ENCODE measurements at regions not wholly inside any gene's neighbourhood (a gene's known extent, or its start where the extent isn't known, plus 50 kb on each side); places are given as distances from the start of the nearest gene placed in this dataset.

- no peaks in the 10 kb centered on the region for H3K36me3 ChIP-seq (ENCODE audit: control insufficient read depth, insufficient read depth, low read length)
- no peak for ATAC-seq
- H3K4me2 ChIP-seq (ENCODE audit: insufficient read depth, low read length) = no peak overlapping the region
- in situ Hi-C loops (cut with MboI) (no loop called here), intact Hi-C loops (cut with micrococcal nuclease) (no loop called here)
- ChIA-PET POLR2A (no interaction called here), CTCF (ENCODE audit: low intra/inter-chr PET ratio) (no interaction called here)
- 0% methylated on average over 4 of the region's 4 CpGs for WGBS (ENCODE audit: insufficient coverage, low coverage, missing lambda C conversion rate)
- no peaks in the 10 kb centered on the region for H3K79me2 ChIP-seq (ENCODE audit: control insufficient read depth, insufficient read depth, low read length)
- no peak for FAIRE-seq
- H2AFZ ChIP-seq (ENCODE audit: low read depth, low read length) = no peak overlapping the region
- no peaks in the 10 kb centered on the region for H3K9me3 ChIP-seq (replicated peaks; ENCODE audit: control insufficient read depth, insufficient read depth, low read depth, low read length)
- BruUV-seq (replicated peaks) = no TSS peak
- no peak overlapping the region for H3K9ac ChIP-seq (ENCODE audit: insufficient read depth in 1 of 2, low read depth in 2 of 2, low read length in 2 of 2)
- H3K27ac ChIP-seq (ENCODE audit: extremely low read depth, low read depth, low read length) = no peak overlapping the region
- H3K27me3 ChIP-seq (ENCODE audit: control insufficient read depth in 2 of 2, insufficient read depth in 2 of 2, low read length in 2 of 2) = no peaks in the 10 kb centered on the region
- H3K4me3 ChIP-seq = no peak overlapping the region
- H3K9me1 ChIP-seq (ENCODE audit: control insufficient read depth, insufficient read depth, low read length) = no peaks in the 10 kb centered on the region
- H4K20me1 ChIP-seq (replicated peaks; ENCODE audit: control insufficient read depth, insufficient read depth, low read length) = no peaks in the 10 kb centered on the region
- H3K4me1 ChIP-seq (replicated peaks in 1 of 2; ENCODE audit: control insufficient read depth in 2 of 2, insufficient read depth in 2 of 2, low read length in 2 of 2) = no peaks in the 10 kb centered on the region
- DNase-seq (ENCODE audit: extremely low read depth in 1 of 4, low spot score in 3 of 4) = no peak
- TF ChIP-seq ZNF232 (CRISPR knock-in tag; IDR thresholded peaks at IDR 0.05) = no peak
- no peak for TF ChIP-seq BHLHE40 (IDR thresholded peaks at IDR 0.05; ENCODE audit: low read length)
- TF ChIP-seq KDM4B (IDR thresholded peaks at IDR 0.05; ENCODE audit: borderline replicate concordance in 2 of 2, low read depth in 1 of 2) = no peak
- TF ChIP-seq ZNF766 (CRISPR knock-in tag; conservative IDR thresholded peaks at IDR 0.05) = no peak
- no peak for TF ChIP-seq ZNF764 (CRISPR knock-in tag; IDR thresholded peaks at IDR 0.05; ENCODE audit: low read depth)
- TF ChIP-seq ZNF184 (CRISPR knock-in tag; IDR thresholded peaks at IDR 0.05) = no peak
- no peak for TF ChIP-seq GTF2E2 (tag; IDR thresholded peaks at IDR 0.05)
- no peak for TF ChIP-seq SRSF3 (IDR thresholded peaks at IDR 0.05; ENCODE audit: insufficient read depth, low read length)
- TF ChIP-seq SIRT6 (IDR thresholded peaks at IDR 0.05; ENCODE audit: low read depth, low read length) = no peak
- TF ChIP-seq POLR2B (IDR thresholded peaks at IDR 0.05; ENCODE audit: low read depth, partially characterized antibody) = no peak
- TF ChIP-seq ZNF316 (IDR thresholded peaks at IDR 0.05) = no peak
- no peak for TF ChIP-seq E4F1 (CRISPR knock-in tag; IDR thresholded peaks at IDR 0.05; ENCODE audit: borderline replicate concordance)
- TF ChIP-seq ETV1 (tag; conservative IDR thresholded peaks at IDR 0.05; ENCODE audit: low read depth) = no peak
- TF ChIP-seq ZNF780A (CRISPR knock-in tag; IDR thresholded peaks at IDR 0.05) = no peak
- TF ChIP-seq EZH2 (IDR thresholded peaks at IDR 0.05; ENCODE audit: borderline replicate concordance, low read depth, low read length) = no peak
- no peak for TF ChIP-seq ZBTB33 (CRISPR knock-in tag; IDR thresholded peaks at IDR 0.05)
- no peak for TF ChIP-seq ZBED1 (IDR thresholded peaks at IDR 0.05)
- TF ChIP-seq NKRF (IDR thresholded peaks at IDR 0.05; ENCODE audit: borderline replicate concordance) = no peak
These were observed 177.9 kb upstream of the TUT7 start for GRCh38 chr9:86531971-86532640.

Measured in K562 (cell line).